ENCODE measurements at regions not wholly inside any gene's neighbourhood (a gene's known extent, or its start where the extent isn't known, plus 50 kb on each side); places are given as distances from the start of the nearest gene placed in this dataset.

GRCh38 chr10:131014271-131014670 lies 297.2 kb downstream of the TCERG1L start:
- DNase-seq, result no peak

- DNase-seq, result no peak
Observed at GRCh38 chr10:131015271-131015670, 296.2 kb downstream of the TCERG1L start.

- DNase-seq, result no peak
Observed at GRCh38 chr10:131016556-131016955, 295.0 kb downstream of the TCERG1L start.

GRCh38 chr10:131017566-131018285 lies 293.8 kb downstream of the TCERG1L start:
- DNase-seq, result no peak

GRCh38 chr10:131018886-131019500 lies 292.5 kb downstream of the TCERG1L start:
- no peak for DNase-seq

GRCh38 chr10:131019696-131020095 lies 291.8 kb downstream of the TCERG1L start:
- DNase-seq, result no peak

GRCh38 chr10:131020775-131021174 lies 290.7 kb downstream of the TCERG1L start:
- DNase-seq, result no peak

GRCh38 chr10:131021246-131021895 lies 290.1 kb downstream of the TCERG1L start:
- no peak for DNase-seq

- no peak for DNase-seq
Observed at GRCh38 chr10:131021969-131022368, 289.6 kb downstream of the TCERG1L start.

- DNase-seq, result no peak
Observed at GRCh38 chr10:131022369-131022768, 289.2 kb downstream of the TCERG1L start.

- DNase-seq, result no peak
Observed at GRCh38 chr10:131022981-131023380, 288.5 kb downstream of the TCERG1L start.

GRCh38 chr10:131024259-131025131 lies 287.0 kb downstream of the TCERG1L start:
- no peak for DNase-seq

GRCh38 chr10:131025333-131025732 lies 286.2 kb downstream of the TCERG1L start:
- DNase-seq, result no peak

- DNase-seq, result no peak
Observed at GRCh38 chr10:131027256-131027655, 284.3 kb downstream of the TCERG1L start.

- no peak for DNase-seq
Observed at GRCh38 chr10:131031346-131031745, 280.2 kb downstream of the TCERG1L start.

GRCh38 chr10:131032329-131033165 lies 279.0 kb downstream of the TCERG1L start:
- no peak for DNase-seq

GRCh38 chr10:131033166-131034085 lies 278.1 kb downstream of the TCERG1L start:
- no peak for DNase-seq

GRCh38 chr10:131034451-131034850 lies 277.1 kb downstream of the TCERG1L start:
- DNase-seq, result no peak

GRCh38 chr10:131035779-131036178 lies 275.7 kb downstream of the TCERG1L start:
- DNase-seq, result no peak

GRCh38 chr10:131038056-131038455 lies 273.5 kb downstream of the TCERG1L start:
- no peak for DNase-seq

- no peak for DNase-seq
Observed at GRCh38 chr10:131041031-131041430, 270.5 kb downstream of the TCERG1L start.

Data from SHP77 treated with DMSO at 0.1 percent for 48 hours (cell line).